GM12801 (cell line): ENCODE measurements at regions not wholly inside any gene's neighbourhood (a gene's known extent, or its start where the extent isn't known, plus 50 kb on each side); places are given as distances from the start of the nearest gene placed in this dataset.

Experiments used
- TF ChIP-seq, protein P1 (sequence below): IDR thresholded peaks from one replicate; pipeline ENCODE4 v1.5.1; 2011; ENCODE audit warnings: control low read depth; ENCODE audit not compliant: insufficient read length; ENCODE audit errors: extremely low read depth

DNA sequence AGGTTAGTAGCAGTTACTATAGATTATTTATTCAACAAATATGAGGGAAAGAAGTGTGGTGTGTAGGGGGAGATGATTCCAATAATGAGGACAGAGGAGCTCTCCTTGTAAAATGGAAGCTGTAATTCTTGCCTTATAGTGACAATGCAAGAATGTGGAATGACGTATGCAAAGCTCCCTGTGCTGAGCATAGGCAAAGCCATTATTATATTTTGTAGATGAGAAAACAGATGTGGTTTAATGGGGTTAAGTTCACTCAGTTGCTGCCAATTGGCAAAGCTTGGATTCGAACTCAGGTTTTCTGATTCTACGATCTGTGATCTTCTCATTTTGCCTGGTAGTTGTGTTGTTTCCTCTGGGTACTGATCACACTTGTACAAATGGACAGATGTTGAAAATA is 153.3 kb downstream of the LSMEM1 start:
- TF ChIP-seq, protein P1, sequence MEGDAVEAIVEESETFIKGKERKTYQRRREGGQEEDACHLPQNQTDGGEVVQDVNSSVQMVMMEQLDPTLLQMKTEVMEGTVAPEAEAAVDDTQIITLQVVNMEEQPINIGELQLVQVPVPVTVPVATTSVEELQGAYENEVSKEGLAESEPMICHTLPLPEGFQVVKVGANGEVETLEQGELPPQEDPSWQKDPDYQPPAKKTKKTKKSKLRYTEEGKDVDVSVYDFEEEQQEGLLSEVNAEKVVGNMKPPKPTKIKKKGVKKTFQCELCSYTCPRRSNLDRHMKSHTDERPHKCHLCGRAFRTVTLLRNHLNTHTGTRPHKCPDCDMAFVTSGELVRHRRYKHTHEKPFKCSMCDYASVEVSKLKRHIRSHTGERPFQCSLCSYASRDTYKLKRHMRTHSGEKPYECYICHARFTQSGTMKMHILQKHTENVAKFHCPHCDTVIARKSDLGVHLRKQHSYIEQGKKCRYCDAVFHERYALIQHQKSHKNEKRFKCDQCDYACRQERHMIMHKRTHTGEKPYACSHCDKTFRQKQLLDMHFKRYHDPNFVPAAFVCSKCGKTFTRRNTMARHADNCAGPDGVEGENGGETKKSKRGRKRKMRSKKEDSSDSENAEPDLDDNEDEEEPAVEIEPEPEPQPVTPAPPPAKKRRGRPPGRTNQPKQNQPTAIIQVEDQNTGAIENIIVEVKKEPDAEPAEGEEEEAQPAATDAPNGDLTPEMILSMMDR = no peak

DNA sequence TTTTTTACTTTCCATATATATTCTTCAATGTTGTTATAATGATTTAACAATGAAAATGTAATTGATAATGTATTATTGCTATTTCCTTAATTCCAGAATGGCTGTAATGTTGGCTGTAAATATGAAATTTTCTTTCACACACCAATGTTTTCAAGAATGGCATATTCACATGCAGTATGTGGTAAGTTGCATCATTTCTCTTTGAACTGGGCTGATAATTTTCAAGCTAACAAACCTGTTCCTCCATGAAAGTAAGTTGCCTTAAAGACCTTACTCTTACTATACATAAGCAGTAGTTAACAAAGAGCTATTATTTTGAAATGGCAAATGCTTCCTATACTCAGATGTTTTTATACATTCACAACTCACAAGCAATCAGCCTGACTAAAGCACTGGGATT is 154.5 kb downstream of the TMEM168 start:
- TF ChIP-seq, protein P1 = no peak

DNA sequence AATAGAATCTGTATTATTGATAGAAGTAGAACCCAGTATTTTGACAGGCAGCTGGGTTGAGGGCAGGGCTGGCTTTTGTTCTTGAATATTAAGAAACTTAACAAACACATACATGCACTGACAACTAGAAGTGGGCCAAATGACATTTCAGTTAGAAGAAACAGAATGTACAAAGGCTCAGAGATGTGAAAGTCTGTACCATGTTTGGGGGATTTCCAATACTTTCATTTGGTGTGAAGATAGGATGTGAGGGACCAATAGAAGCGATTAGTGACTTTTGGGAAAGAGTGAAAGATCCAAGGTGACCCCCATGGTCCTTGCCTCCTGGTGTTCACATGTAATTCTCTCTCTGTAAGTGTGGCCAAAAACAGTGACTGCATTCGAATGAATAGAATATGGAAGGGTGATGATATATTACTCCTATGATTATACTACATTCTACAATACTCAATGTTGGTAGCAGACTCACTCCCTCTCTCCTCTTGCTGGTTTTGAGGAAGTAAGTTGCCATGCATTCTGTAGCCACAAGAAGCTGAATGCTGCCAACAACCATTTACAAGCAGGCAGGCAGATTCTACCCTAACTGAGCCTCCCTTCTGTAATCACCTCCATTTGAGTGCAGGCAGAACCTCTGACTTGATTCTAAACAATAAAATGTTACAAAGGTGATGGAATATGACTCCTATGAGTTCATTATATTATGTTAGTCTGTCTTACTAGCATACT is 151.4 kb downstream of the TMEM168 start:
- TF ChIP-seq, protein P1 = no peak

DNA sequence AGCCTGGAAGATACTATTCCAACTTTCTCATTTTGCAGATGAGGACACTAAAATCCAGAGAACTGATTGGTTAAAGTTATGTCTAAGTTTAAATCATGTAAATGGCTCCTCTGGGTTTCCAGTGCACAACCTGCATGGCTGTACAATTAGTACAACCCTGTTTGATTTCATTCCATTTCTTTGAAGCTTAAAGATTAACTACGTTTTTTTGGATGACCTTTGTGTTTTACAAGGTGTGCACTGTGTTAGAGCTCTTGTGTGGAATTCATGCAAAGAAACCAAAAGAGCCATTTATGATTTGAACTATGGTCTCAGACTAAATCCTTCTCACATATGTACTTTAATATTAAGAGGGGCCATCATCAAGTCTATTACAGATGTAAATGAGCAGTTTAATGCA is 149.5 kb downstream of the TMEM168 start:
- TF ChIP-seq, protein P1 = no peak

DNA sequence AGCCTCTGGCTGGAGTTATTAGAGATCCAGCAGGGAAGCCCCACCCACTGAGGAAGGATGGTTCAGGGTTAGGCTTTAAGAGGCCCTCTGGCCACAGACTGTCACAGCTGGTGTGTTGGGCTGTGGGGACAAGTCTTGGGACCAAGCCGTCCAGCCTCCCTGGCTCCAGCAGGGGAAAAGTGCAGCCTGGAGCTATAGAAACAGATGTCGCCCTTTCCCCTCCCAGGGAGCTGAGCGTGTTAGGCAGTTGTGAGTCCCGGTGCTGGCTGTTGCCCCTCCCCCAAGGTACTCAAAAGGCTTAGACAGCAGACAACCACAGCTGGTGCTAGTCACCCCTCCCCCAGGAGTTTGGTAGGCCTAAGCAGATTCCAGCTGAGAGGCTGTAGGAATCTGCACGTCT is 143.4 kb downstream of the TMEM168 start:
- TF ChIP-seq, protein P1 = no peak

DNA sequence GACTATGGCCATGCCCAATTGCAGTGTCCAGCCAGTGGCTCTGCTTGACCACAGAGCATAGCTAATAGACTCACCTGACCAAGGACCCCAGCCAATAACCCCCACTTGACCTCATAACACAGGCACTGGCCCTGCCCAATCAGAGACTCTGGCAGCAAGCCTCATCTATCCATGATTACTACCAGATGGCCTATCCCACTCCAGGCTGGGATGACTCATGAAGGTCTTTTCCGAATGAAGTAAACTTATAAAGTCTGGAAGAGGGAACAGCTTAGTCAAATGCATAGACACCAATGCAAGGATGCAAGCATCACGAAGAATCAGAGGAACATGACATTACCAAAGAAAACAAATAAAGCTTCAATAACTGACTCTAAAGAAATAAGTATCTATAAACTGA is 141.4 kb downstream of the TMEM168 start:
- TF ChIP-seq, protein P1 = no peak

DNA sequence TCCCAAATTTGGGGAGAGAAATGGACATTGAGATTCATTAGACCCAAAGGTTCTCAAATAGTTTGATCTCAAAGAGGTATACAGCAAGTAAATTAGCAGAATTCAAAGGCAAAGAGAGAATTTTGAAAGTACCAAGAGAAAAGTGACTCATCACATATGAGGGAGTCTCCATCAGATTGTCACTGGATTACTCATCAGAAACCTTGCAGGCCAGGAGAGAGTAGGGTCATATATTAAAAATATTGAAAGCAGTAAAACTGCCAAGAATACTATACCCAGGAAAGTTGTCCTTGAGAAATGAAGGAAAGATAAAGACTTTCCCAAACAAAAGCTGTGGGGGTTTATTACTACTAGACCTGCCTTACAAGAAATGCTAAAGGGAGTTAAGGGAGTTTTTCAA is 140.6 kb downstream of the TMEM168 start:
- TF ChIP-seq, protein P1 = no peak
